Keratinocyte (primary cell): ENCODE measurements at regions not wholly inside any gene's neighbourhood (a gene's known extent, or its start where the extent isn't known, plus 50 kb on each side); places are given as distances from the start of the nearest gene placed in this dataset.

Source experiments
- DNase-seq: peaks from one replicate; pipeline ENCODE4 v3.0.0-alpha.2; 2011; ENCODE audit warnings: low read depth, missing footprints, low spot score
- FAIRE-seq: peaks from 2 replicates; lab custom pipeline; 2011; peaks lifted over from hg19 to GRCh38; lab: Jason Lieb, UNC
- H2AFZ ChIP-seq: 2 replicates; pipeline ENCODE4 v1.6.0; 2012; ENCODE audit warnings: low read length, control low read depth, inconsistent platforms; ENCODE audit not compliant: control insufficient read depth
- H3K27ac ChIP-seq: 2 replicates; pipeline ENCODE4 v1.5.1; 2011; ENCODE audit warnings: low read length; ENCODE audit not compliant: control insufficient read depth, insufficient read depth
- H3K27me3 ChIP-seq: 3 replicates; pipeline ENCODE4 v1.6.0; 2011; ENCODE audit warnings: low read length; ENCODE audit not compliant: control insufficient read depth, insufficient read depth; ENCODE audit errors: extremely low read depth
- H3K36me3 ChIP-seq, 2 experiments: 2 replicates in 1 of 2; 3 replicates in 1 of 2; pipeline ENCODE4 v1.5.1; 2011; ENCODE audit warnings: low read length in 2 of 2, mild to moderate bottlenecking in 1 of 2; ENCODE audit not compliant: control insufficient read depth in 2 of 2, insufficient read depth in 2 of 2; ENCODE audit errors: extremely low read depth in 1 of 2
- H3K4me1 ChIP-seq: 3 replicates; pipeline ENCODE4 v1.5.1; 2011; ENCODE audit warnings: low read length; ENCODE audit not compliant: control insufficient read depth, insufficient read depth; ENCODE audit errors: extremely low read depth
- H3K4me2 ChIP-seq: 3 replicates; pipeline ENCODE4 v1.6.0; 2011; ENCODE audit warnings: low read depth, low read length; ENCODE audit not compliant: control insufficient read depth, insufficient read depth; ENCODE audit errors: extremely low read depth
- H3K4me3 ChIP-seq, 3 experiments: fragments of 200-600 bp in 1 of 3; sonication (generic) in 1 of 3; 2 replicates in 2 of 3; 3 replicates in 1 of 3; pipeline ENCODE4 v1.5.1; 2011 to 2016; ENCODE audit warnings: low read length in 3 of 3, mild to moderate bottlenecking in 3 of 3, control low read depth in 2 of 3, inconsistent platforms in 1 of 3, low read depth in 1 of 3, mixed read lengths in 1 of 3, mixed run types in 1 of 3, moderate library complexity in 1 of 3; ENCODE audit not compliant: control insufficient read depth in 2 of 3, insufficient read depth in 2 of 3; ENCODE audit errors: extremely low read depth in 1 of 3
- H3K79me2 ChIP-seq: 2 replicates; pipeline ENCODE4 v1.6.0; 2012; ENCODE audit warnings: low read length; ENCODE audit not compliant: control insufficient read depth, insufficient read depth
- H3K9ac ChIP-seq: 3 replicates; pipeline ENCODE4 v1.6.0; 2011; ENCODE audit warnings: low read length; ENCODE audit not compliant: control insufficient read depth, insufficient read depth; ENCODE audit errors: extremely low read depth
- H3K9me1 ChIP-seq: 3 replicates; pipeline ENCODE4 v1.6.0; 2011; ENCODE audit warnings: low read length; ENCODE audit not compliant: control insufficient read depth, insufficient read depth; ENCODE audit errors: extremely low read depth
- H3K9me3 ChIP-seq: 2 replicates; pipeline ENCODE4 v1.5.1; 2012; ENCODE audit warnings: low read depth, low read length; ENCODE audit not compliant: control insufficient read depth
- H4K20me1 ChIP-seq: 3 replicates; pipeline ENCODE4 v1.6.0; 2011; ENCODE audit warnings: low read length; ENCODE audit not compliant: control insufficient read depth, insufficient read depth; ENCODE audit errors: extremely low read depth
- EZH2 ChIP-seq: IDR thresholded peaks from one replicate; pipeline ENCODE4 v1.6.1; 2012; ENCODE audit warnings: inconsistent platforms, mild to moderate bottlenecking, low read length, moderate library complexity
- dilution Hi-C: fragments of 300-500 bp; cut with MboI; formaldehyde crosslinking; loops from one replicate; pipeline ENCODE4 v1.7.0; 2020; ENCODE audit warnings: low sequenced_read_pairs; ENCODE audit not compliant: extremely low pct_ligation_motif_present
- TF ChIP-seq, protein P1 (sequence below), 3 experiments: IDR thresholded peaks in 1 of 3; conservative IDR thresholded peaks in 1 of 3; optimal IDR thresholded peaks in 1 of 3; 2 replicates in 2 of 3; 3 replicates in 1 of 3; pipeline versions ENCODE3 to v1.5.1; 2011; ENCODE audit warnings: low read length in 3 of 3, mild to moderate bottlenecking in 3 of 3, moderate library complexity in 2 of 3, control low read depth in 1 of 3, inconsistent platforms in 1 of 3; ENCODE audit not compliant: insufficient read depth in 2 of 3; ENCODE audit errors: extremely low read depth in 1 of 3

DNA sequence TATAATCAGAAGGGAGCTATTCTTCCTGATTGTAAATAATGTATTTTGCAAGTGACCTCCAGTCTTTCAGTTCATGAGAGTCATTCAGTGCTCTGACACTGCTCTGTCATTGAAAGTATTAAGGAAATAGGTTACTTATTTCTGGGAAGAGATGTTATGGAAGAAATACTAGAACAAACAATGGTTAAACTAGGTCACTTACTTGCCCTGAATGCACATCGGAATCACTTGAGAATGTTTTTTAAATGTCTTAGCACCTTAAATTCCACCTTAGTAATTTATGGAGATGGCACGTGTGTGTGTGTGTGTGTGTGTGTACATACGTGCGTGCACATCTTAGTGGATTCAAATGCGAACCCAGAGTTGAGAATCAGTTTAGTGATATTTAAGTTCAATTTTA, 126.6 kb upstream of the KCNH7 start:
- TF ChIP-seq EZH2 = no peak
- TF ChIP-seq, protein P1, sequence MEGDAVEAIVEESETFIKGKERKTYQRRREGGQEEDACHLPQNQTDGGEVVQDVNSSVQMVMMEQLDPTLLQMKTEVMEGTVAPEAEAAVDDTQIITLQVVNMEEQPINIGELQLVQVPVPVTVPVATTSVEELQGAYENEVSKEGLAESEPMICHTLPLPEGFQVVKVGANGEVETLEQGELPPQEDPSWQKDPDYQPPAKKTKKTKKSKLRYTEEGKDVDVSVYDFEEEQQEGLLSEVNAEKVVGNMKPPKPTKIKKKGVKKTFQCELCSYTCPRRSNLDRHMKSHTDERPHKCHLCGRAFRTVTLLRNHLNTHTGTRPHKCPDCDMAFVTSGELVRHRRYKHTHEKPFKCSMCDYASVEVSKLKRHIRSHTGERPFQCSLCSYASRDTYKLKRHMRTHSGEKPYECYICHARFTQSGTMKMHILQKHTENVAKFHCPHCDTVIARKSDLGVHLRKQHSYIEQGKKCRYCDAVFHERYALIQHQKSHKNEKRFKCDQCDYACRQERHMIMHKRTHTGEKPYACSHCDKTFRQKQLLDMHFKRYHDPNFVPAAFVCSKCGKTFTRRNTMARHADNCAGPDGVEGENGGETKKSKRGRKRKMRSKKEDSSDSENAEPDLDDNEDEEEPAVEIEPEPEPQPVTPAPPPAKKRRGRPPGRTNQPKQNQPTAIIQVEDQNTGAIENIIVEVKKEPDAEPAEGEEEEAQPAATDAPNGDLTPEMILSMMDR (optimal IDR thresholded peaks at IDR 0.05 in 1 of 3, IDR thresholded peaks at IDR 0.05 in 1 of 3, conservative IDR thresholded peaks at IDR 0.05 in 1 of 3; ENCODE audit: extremely low read depth in 1 of 3, insufficient read depth in 2 of 3, low read length in 3 of 3) = no peak
- dilution Hi-C loops = no loop called here
- no peaks in the 10 kb centered on the region for H3K9me1 ChIP-seq
- DNase-seq = no peak
- H3K9ac ChIP-seq = no peak overlapping the region
- H3K4me2 ChIP-seq = no peak overlapping the region
- H3K36me3 ChIP-seq = no peaks in the 10 kb centered on the region
- H3K27me3 ChIP-seq = no peaks in the 10 kb centered on the region
- H3K4me3 ChIP-seq = no peak overlapping the region
- no peaks in the 10 kb centered on the region for H3K9me3 ChIP-seq
- no peaks in the 10 kb centered on the region for H4K20me1 ChIP-seq
- H3K79me2 ChIP-seq = no peaks in the 10 kb centered on the region
- no peak for FAIRE-seq
- H3K27ac ChIP-seq = no peak overlapping the region
- no peak overlapping the region for H2AFZ ChIP-seq
- no peaks in the 10 kb centered on the region for H3K4me1 ChIP-seq

DNA sequence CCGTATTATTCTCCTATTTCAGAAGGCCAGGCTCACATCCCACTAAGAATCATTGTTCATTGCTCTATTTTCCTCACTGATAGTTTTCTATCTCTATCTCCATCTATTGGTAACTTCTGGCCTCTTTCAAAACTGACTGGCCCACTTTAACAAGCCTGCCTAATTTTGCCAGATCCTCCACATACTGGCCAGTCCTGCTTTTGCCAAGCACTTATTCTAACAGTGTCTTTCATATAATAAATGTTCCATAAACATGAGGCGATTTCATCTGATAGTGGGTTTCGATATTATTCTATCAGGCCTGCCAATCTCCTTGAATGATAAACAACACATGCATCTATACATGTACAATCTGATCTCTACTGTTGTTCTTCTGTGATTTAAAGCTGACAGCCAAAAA, 125.9 kb upstream of the KCNH7 start:
- Histone ChIP-seq H3K79me2 (no peaks in the 10 kb centered on the region), H3K9ac (no peak overlapping the region), H3K4me3 (no peak overlapping the region), H3K9me3 (no peaks in the 10 kb centered on the region), H3K36me3 (no peaks in the 10 kb centered on the region), H3K4me1 (no peaks in the 10 kb centered on the region), H4K20me1 (no peaks in the 10 kb centered on the region), H2AFZ (no peak overlapping the region), H3K4me2 (no peak overlapping the region), H3K27ac (no peak overlapping the region), H3K27me3 (no peaks in the 10 kb centered on the region), H3K9me1 (no peaks in the 10 kb centered on the region)
- TF ChIP-seq EZH2 = no peak
- TF ChIP-seq, protein P1 (optimal IDR thresholded peaks at IDR 0.05 in 1 of 3, IDR thresholded peaks at IDR 0.05 in 1 of 3, conservative IDR thresholded peaks at IDR 0.05 in 1 of 3; ENCODE audit: extremely low read depth in 1 of 3, insufficient read depth in 2 of 3, low read length in 3 of 3) = peak in 1 of 3 experiments; percentile 10
- FAIRE-seq = no peak
- dilution Hi-C loops = no loop called here
- DNase-seq = no peak
